Neural crest cell (in vitro differentiated cells): ENCODE measurements at regions not wholly inside any gene's neighbourhood (a gene's known extent, or its start where the extent isn't known, plus 50 kb on each side); places are given as distances from the start of the nearest gene placed in this dataset.

Experiments
- DNase-seq: peaks from one replicate; pipeline ENCODE4 v3.0.0; 2021; ENCODE audit warnings: low read depth, mixed read lengths, low spot score
- H3K27ac Mint-ChIP-seq: one replicate; pipeline ENCODE4 v1.8.0; 2021; ENCODE audit warnings: mild to moderate bottlenecking, mixed read lengths; ENCODE audit not compliant: unreplicated experiment
- H3K27me3 Mint-ChIP-seq: 2 replicates; pipeline ENCODE4 v1.8.0; 2021; ENCODE audit warnings: low read depth, mild to moderate bottlenecking, mixed read lengths
- H3K36me3 Mint-ChIP-seq: 2 replicates; pipeline ENCODE4 v1.8.0; 2021; ENCODE audit warnings: low read depth, mild to moderate bottlenecking, mixed read lengths
- H3K4me1 Mint-ChIP-seq: 2 replicates; pipeline ENCODE4 v1.8.0; 2021; ENCODE audit warnings: mixed read lengths
- H3K4me3 Mint-ChIP-seq: one replicate; pipeline ENCODE4 v1.8.0; 2021; ENCODE audit warnings: mild to moderate bottlenecking, mixed read lengths
- H3K9me3 Mint-ChIP-seq: 2 replicates; pipeline ENCODE4 v1.8.0; 2021; ENCODE audit warnings: mixed read lengths
- TF ChIP-seq, protein P1 (sequence below): fragments of 200-600 bp; sonication (generic); conservative IDR thresholded peaks from 2 replicates; pipeline ENCODE4 v1.5.0; 2021; ENCODE audit warnings: antibody characterized with exemption, mild to moderate bottlenecking

GRCh38 chr14:94717808-94718207 is 52.1 kb downstream of the GSC start:
- no peak for DNase-seq
- H3K4me3 Mint-ChIP-seq = no peak overlapping the region
- TF ChIP-seq, protein P1, sequence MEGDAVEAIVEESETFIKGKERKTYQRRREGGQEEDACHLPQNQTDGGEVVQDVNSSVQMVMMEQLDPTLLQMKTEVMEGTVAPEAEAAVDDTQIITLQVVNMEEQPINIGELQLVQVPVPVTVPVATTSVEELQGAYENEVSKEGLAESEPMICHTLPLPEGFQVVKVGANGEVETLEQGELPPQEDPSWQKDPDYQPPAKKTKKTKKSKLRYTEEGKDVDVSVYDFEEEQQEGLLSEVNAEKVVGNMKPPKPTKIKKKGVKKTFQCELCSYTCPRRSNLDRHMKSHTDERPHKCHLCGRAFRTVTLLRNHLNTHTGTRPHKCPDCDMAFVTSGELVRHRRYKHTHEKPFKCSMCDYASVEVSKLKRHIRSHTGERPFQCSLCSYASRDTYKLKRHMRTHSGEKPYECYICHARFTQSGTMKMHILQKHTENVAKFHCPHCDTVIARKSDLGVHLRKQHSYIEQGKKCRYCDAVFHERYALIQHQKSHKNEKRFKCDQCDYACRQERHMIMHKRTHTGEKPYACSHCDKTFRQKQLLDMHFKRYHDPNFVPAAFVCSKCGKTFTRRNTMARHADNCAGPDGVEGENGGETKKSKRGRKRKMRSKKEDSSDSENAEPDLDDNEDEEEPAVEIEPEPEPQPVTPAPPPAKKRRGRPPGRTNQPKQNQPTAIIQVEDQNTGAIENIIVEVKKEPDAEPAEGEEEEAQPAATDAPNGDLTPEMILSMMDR = no peak
- no peaks in the 10 kb centered on the region for H3K27me3 Mint-ChIP-seq
- H3K27ac Mint-ChIP-seq = no peak overlapping the region
- H3K36me3 Mint-ChIP-seq = no peaks in the 10 kb centered on the region
- H3K4me1 Mint-ChIP-seq = no peaks in the 10 kb centered on the region
- H3K9me3 Mint-ChIP-seq = no peaks in the 10 kb centered on the region

- Mint-ChIP-seq H3K36me3 (no peaks in the 10 kb centered on the region), H3K9me3 (no peaks in the 10 kb centered on the region), H3K27me3 (no peaks in the 10 kb centered on the region), H3K27ac (no peak overlapping the region), H3K4me1 (no peaks in the 10 kb centered on the region), H3K4me3 (no peak overlapping the region)
- TF ChIP-seq, protein P1 = no peak
- no peak for DNase-seq
Measured at GRCh38 chr14:94716976-94717375, 52.9 kb downstream of the GSC start.

- H3K4me3 Mint-ChIP-seq = no peak overlapping the region
- TF ChIP-seq, protein P1 = no peak
Measured at GRCh38 chr14:94713115-94713514, 56.8 kb downstream of the GSC start.

DNA sequence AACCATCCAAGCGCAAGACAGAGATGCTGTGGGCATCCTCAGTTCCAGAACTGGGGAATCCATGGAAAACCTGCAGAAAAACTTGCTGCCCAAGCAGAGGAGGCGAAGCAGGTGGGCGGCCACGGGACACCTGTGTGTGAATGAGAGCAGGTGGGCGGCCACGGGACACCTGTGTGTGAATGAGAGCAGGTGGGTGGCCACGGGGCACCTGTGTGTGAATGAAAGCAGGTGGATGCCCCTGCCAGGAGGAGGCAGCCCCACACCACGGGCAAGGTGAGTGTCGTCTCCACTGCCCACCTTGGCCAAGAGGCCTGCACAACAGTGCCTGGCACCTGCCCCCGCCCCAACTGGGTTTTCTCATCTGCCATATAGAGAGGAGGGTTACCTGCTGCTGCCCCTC is 59.2 kb downstream of the GSC start:
- no peak for DNase-seq
- H3K4me1 Mint-ChIP-seq = no peaks in the 10 kb centered on the region
- H3K9me3 Mint-ChIP-seq = no peaks in the 10 kb centered on the region
- no peak overlapping the region for H3K4me3 Mint-ChIP-seq
- peaks cover 3% of the 10 kb centered on the region for H3K27me3 Mint-ChIP-seq
- H3K27ac Mint-ChIP-seq = no peak overlapping the region
- TF ChIP-seq, protein P1 = no peak
- no peaks in the 10 kb centered on the region for H3K36me3 Mint-ChIP-seq

More at GRCh38 chr14:94713115-94713514, 56.8 kb downstream of the GSC start:
- Mint-ChIP-seq H3K4me1 (no peaks in the 10 kb centered on the region), H3K27ac (no peak overlapping the region), H3K27me3 (no peaks in the 10 kb centered on the region), H3K9me3 (no peaks in the 10 kb centered on the region), H3K36me3 (no peaks in the 10 kb centered on the region)
- no peak for DNase-seq

GRCh38 chr14:94707494-94707893 is 62.4 kb downstream of the GSC start:
- H3K4me1 Mint-ChIP-seq = no peaks in the 10 kb centered on the region
- H3K36me3 Mint-ChIP-seq = no peaks in the 10 kb centered on the region
- no peak overlapping the region for H3K4me3 Mint-ChIP-seq
- no peak overlapping the region for H3K27ac Mint-ChIP-seq
- no peak for DNase-seq
- H3K27me3 Mint-ChIP-seq = peaks cover 3% of the 10 kb centered on the region
- H3K9me3 Mint-ChIP-seq = no peaks in the 10 kb centered on the region
- TF ChIP-seq, protein P1 = no peak

DNA sequence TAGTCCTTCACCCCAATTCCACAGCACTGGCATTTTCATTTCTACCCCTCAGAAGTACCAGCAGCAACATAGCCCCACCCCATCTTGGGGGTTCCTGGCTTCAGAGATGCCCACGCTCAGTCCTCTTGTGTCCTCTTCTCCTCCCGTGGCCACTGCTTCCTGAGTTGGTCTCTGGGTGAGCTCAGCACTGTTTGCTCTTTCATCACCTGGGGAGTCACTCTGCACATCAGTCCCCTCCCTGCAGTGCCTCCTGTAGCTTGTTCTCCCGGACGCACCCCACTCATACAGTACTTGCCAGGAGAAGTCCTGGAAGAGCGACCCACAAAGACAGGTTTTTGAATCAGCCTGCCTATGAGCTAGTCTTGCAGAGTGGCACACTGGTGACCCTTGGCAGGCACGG is 63.8 kb downstream of the GSC start:
- Mint-ChIP-seq H3K4me1 (no peaks in the 10 kb centered on the region), H3K36me3 (no peaks in the 10 kb centered on the region), H3K9me3 (no peaks in the 10 kb centered on the region), H3K27ac (no peak overlapping the region), H3K4me3 (no peak overlapping the region), H3K27me3 (peaks cover 3% of the 10 kb centered on the region)
- no peak for DNase-seq
- TF ChIP-seq, protein P1 = no peak
